ENCODE measurements at regions not wholly inside any gene's neighbourhood (a gene's known extent, or its start where the extent isn't known, plus 50 kb on each side); places are given as distances from the start of the nearest gene placed in this dataset.
A peak's percentile ranks its signal among the peaks of the same experiment; 100 is the strongest.

GRCh38 chr2:55106148-55106547 lies 55.9 kb upstream of the RTN4 start:
- no peak overlapping the region for H3K4me3 ChIP-seq (ENCODE audit: low read depth, low read length)
- no peaks in the 10 kb centered on the region for H3K27me3 ChIP-seq (ENCODE audit: control insufficient read depth, insufficient read depth, low read length)
- no peak for TF ChIP-seq CTCF (IDR thresholded peaks at IDR 0.05; ENCODE audit: insufficient read depth, low read length, severe bottlenecking)
- peak; percentile 22 for DNase-seq (ENCODE audit: low read depth)
- H3K36me3 ChIP-seq (ENCODE audit: control insufficient read depth, insufficient read depth, low read length): no peaks in the 10 kb centered on the region
- no peak for FAIRE-seq

- FAIRE-seq (no peak), DNase-seq (ENCODE audit: low read depth) (no peak)
- Histone ChIP-seq H3K27me3 (ENCODE audit: control insufficient read depth, insufficient read depth, low read length) (no peaks in the 10 kb centered on the region), H3K36me3 (ENCODE audit: control insufficient read depth, insufficient read depth, low read length) (no peaks in the 10 kb centered on the region), H3K4me3 (ENCODE audit: low read depth, low read length) (no peak overlapping the region)
- no peak for TF ChIP-seq CTCF (IDR thresholded peaks at IDR 0.05; ENCODE audit: insufficient read depth, low read length, severe bottlenecking)
Measured at GRCh38 chr2:55105456-55105855, 55.2 kb upstream of the RTN4 start.

- DNase-seq (ENCODE audit: low read depth) (no peak), FAIRE-seq (no peak)
- Histone ChIP-seq H3K36me3 (ENCODE audit: control insufficient read depth, insufficient read depth, low read length) (no peaks in the 10 kb centered on the region), H3K27me3 (ENCODE audit: control insufficient read depth, insufficient read depth, low read length) (no peaks in the 10 kb centered on the region), H3K4me3 (ENCODE audit: low read depth, low read length) (no peak overlapping the region)
- TF ChIP-seq CTCF (IDR thresholded peaks at IDR 0.05; ENCODE audit: insufficient read depth, low read length, severe bottlenecking): no peak
Measured at GRCh38 chr2:55103046-55103445, 52.8 kb upstream of the RTN4 start.

- H3K4me3 ChIP-seq (ENCODE audit: low read depth, low read length): no peak overlapping the region
- no peaks in the 10 kb centered on the region for H3K36me3 ChIP-seq (ENCODE audit: control insufficient read depth, insufficient read depth, low read length)
- FAIRE-seq: no peak
- no peak for TF ChIP-seq CTCF (IDR thresholded peaks at IDR 0.05; ENCODE audit: insufficient read depth, low read length, severe bottlenecking)
- peak; percentile 72 for DNase-seq (ENCODE audit: low read depth)
- no peaks in the 10 kb centered on the region for H3K27me3 ChIP-seq (ENCODE audit: control insufficient read depth, insufficient read depth, low read length)
Measured at GRCh38 chr2:55102056-55102812, 52.0 kb upstream of the RTN4 start.

- H3K27me3 ChIP-seq (ENCODE audit: control insufficient read depth, insufficient read depth, low read length): no peaks in the 10 kb centered on the region
- H3K4me3 ChIP-seq (ENCODE audit: low read depth, low read length): no peak overlapping the region
- DNase-seq (ENCODE audit: low read depth) (no peak), FAIRE-seq (no peak)
- H3K36me3 ChIP-seq (ENCODE audit: control insufficient read depth, insufficient read depth, low read length): no peaks in the 10 kb centered on the region
- TF ChIP-seq CTCF (IDR thresholded peaks at IDR 0.05; ENCODE audit: insufficient read depth, low read length, severe bottlenecking): no peak
Measured at GRCh38 chr2:55101466-55101865, 51.2 kb upstream of the RTN4 start.

Data from bronchial epithelial cell (primary cell).